22Rv1 (cell line): ENCODE measurements at regions not wholly inside any gene's neighbourhood (a gene's known extent, or its start where the extent isn't known, plus 50 kb on each side); places are given as distances from the start of the nearest gene placed in this dataset.

Experiments used
- CTCF ChIP-seq: fragments of 450-650 bp; IDR thresholded peaks from 2 replicates; pipeline ENCODE4 v1.5.1; 2017; ENCODE audit warnings: mild to moderate bottlenecking
- ZFX ChIP-seq: fragments of 450-650 bp; IDR thresholded peaks from 2 replicates; pipeline ENCODE4 v1.6.1; 2017; ENCODE audit warnings: antibody characterized with exemption, borderline replicate concordance

- TF ChIP-seq CTCF (no peak), ZFX (no peak)
Observed at GRCh38 chr2:204255071-204255470, 290.2 kb upstream of the PARD3B start.
